B cell (primary cell): ENCODE measurements at regions not wholly inside any gene's neighbourhood (a gene's known extent, or its start where the extent isn't known, plus 50 kb on each side); places are given as distances from the start of the nearest gene placed in this dataset.

ENCODE experiments used
- ATAC-seq: fragments of 200-7000 bp; cut with Tn5 transposase; one replicate; pipeline ENCODE4 v1.10.0; 2021; ENCODE audit warnings: low read depth, mild to moderate bottlenecking, moderate number of reproducible peaks, moderate library complexity
- CTCF ChIA-PET: fragments of 350-600 bp; sonication (Branson Sonifier 250); formaldehyde crosslinking; loops from one replicate; lab custom pipeline; 2021; ENCODE audit warnings: antibody characterized with exemption, inconsistent platforms; lab: Charles Lee
- POLR2A ChIA-PET: fragments of 350-600 bp; sonication (Branson Sonifier 250); formaldehyde crosslinking; loops from one replicate; lab custom pipeline; 2021; ENCODE audit warnings: antibody characterized with exemption; lab: Charles Lee
- DNase-seq: peaks from one replicate; pipeline ENCODE4 v3.0.0; 2013
- H2AFZ ChIP-seq: 2 replicates; pipeline ENCODE4 v1.6.1; 2012; ENCODE audit warnings: mild to moderate bottlenecking, low read depth, low read length; ENCODE audit not compliant: insufficient read depth, poor library complexity, severe bottlenecking
- H3K27ac ChIP-seq, 2 donors: 1 replicate in 1 of 2; 2 replicates in 1 of 2; pipeline ENCODE4 v1.5.1; 2012 to 2013; ENCODE audit warnings: low read length in 2 of 2, mild to moderate bottlenecking in 2 of 2, moderate library complexity in 1 of 2
- H3K27me3 ChIP-seq, 4 experiments: fragments of 200-600 bp in 1 of 4; sonication (generic) in 1 of 4; replicated peaks in 1 of 4; 1 replicate in 2 of 4; 2 replicates in 2 of 4; pipeline versions ENCODE4 v1.6.1 to v1.7.0; 2013 to 2016; ENCODE audit warnings: low read length in 3 of 4, mild to moderate bottlenecking in 2 of 4, mixed read lengths in 1 of 4, moderate library complexity in 1 of 4; ENCODE audit not compliant: insufficient read depth in 4 of 4, control insufficient read depth in 3 of 4; ENCODE audit errors: control extremely low read depth in 1 of 4
- H3K36me3 ChIP-seq, 2 experiments: replicated peaks in 1 of 2; 1 replicate in 1 of 2; 2 replicates in 1 of 2; pipeline versions ENCODE4 v1.6.1 to v1.7.1; 2013; ENCODE audit warnings: low read length in 1 of 2; ENCODE audit not compliant: insufficient read depth in 2 of 2, control insufficient read depth in 1 of 2; ENCODE audit errors: control extremely low read depth in 1 of 2, extremely low read depth in 1 of 2
- H3K4me1 ChIP-seq, 2 donors: fragments of 200-600 bp in 1 of 2; sonication (generic) in 1 of 2; 1 replicate in 1 of 2; 2 replicates in 1 of 2; pipeline versions ENCODE4 v1.5.1 to v1.6.1; 2013 to 2017; ENCODE audit warnings: low read length in 2 of 2; ENCODE audit not compliant: control insufficient read depth in 2 of 2, insufficient read depth in 2 of 2
- H3K4me2 ChIP-seq: replicated peaks from 2 replicates; pipeline ENCODE3; 2012; ENCODE audit warnings: mild to moderate bottlenecking, low read depth, low read length; ENCODE audit not compliant: poor library complexity, severe bottlenecking
- H3K4me3 ChIP-seq, 5 experiments: fragments of 200-600 bp in 1 of 5; sonication (generic) in 1 of 5; 1 replicate in 3 of 5; 2 replicates in 2 of 5; pipeline versions ENCODE4 v1.5.1 to v1.7.0; 2011 to 2016; ENCODE audit warnings: low read length in 4 of 5, mild to moderate bottlenecking in 4 of 5, low read depth in 2 of 5, control low read depth in 1 of 5, moderate library complexity in 1 of 5; ENCODE audit not compliant: insufficient read depth in 1 of 5; ENCODE audit errors: control extremely low read depth in 1 of 5, extremely low read depth in 1 of 5
- H3K79me2 ChIP-seq: fragments of 200-600 bp; sonication (generic); one replicate; pipeline ENCODE4 v1.6.0; 2016; ENCODE audit warnings: low read length; ENCODE audit not compliant: control insufficient read depth, insufficient read depth
- H3K9ac ChIP-seq: fragments of 200-600 bp; sonication (generic); 2 replicates; pipeline ENCODE4 v1.6.1; 2017; ENCODE audit warnings: mild to moderate bottlenecking, low read length, moderate library complexity
- H3K9me3 ChIP-seq, 3 donors: one replicate each; pipeline versions ENCODE4 v1.6.1 to v1.7.1; 2013; ENCODE audit warnings: low read length in 2 of 3; ENCODE audit not compliant: control insufficient read depth in 2 of 3, insufficient read depth in 1 of 3; ENCODE audit errors: control extremely low read depth in 1 of 3
- H4K20me1 ChIP-seq: 2 replicates; pipeline ENCODE4 v1.6.0; 2012; ENCODE audit warnings: mild to moderate bottlenecking, low read length; ENCODE audit not compliant: insufficient read depth, control insufficient read depth, poor library complexity, severe bottlenecking
- H3K27ac Mint-ChIP-seq: one replicate; pipeline ENCODE4 v1.8.0; 2021; ENCODE audit warnings: mixed read lengths
- H3K27me3 Mint-ChIP-seq: one replicate; pipeline ENCODE4 v1.8.0; 2021; ENCODE audit warnings: mixed read lengths
- H3K4me1 Mint-ChIP-seq: one replicate; pipeline ENCODE4 v1.8.0; 2021; ENCODE audit warnings: mixed read lengths
- H3K4me3 Mint-ChIP-seq: one replicate; pipeline ENCODE4 v1.8.0; 2021; ENCODE audit warnings: mixed read lengths
- H3K9me3 Mint-ChIP-seq: one replicate; pipeline ENCODE4 v1.8.0; 2022; ENCODE audit warnings: mixed read lengths; ENCODE audit not compliant: insufficient read depth
- EZH2 ChIP-seq: IDR thresholded peaks from 2 replicates; pipeline ENCODE4 v1.6.1; 2012; ENCODE audit warnings: borderline replicate concordance, low read depth, mild to moderate bottlenecking, moderate library complexity, low read length; ENCODE audit not compliant: insufficient read depth, poor library complexity, severe bottlenecking
- WGBS: methylation state at CpG from one replicate; pipeline ENCODE4 v1.1.5; 2013; ENCODE audit warnings: missing lambda C conversion rate; ENCODE audit not compliant: insufficient coverage; 5-methylcytosine and 5-hydroxymethylcytosine counted together
- intact Hi-C: fragments of 100-400 bp; cut with micrococcal nuclease; formaldehyde crosslinking; loops from one replicate; pipeline ENCODE4 v1.10.0; 2022
- TF ChIP-seq, protein P1 (sequence below): fragments of 200-600 bp; IDR thresholded peaks from one replicate; pipeline ENCODE4 v1.8.0; 2022; ENCODE audit warnings: antibody characterized with exemption, mild to moderate bottlenecking

GRCh38 chr4:8772499-8773123 is 99.0 kb downstream of the HMX1 start:
- no peaks in the 10 kb centered on the region for H3K4me1 ChIP-seq
- POLR2A ChIA-PET = no interaction called here
- Mint-ChIP-seq H3K27ac (no peak overlapping the region), H3K27me3 (no peaks in the 10 kb centered on the region), H3K4me1 (no peaks in the 10 kb centered on the region), H3K4me3 (no peak overlapping the region), H3K9me3 (no peaks in the 10 kb centered on the region)
- ATAC-seq (no peak), DNase-seq (no peak)
- peaks cover 0 to 7% (median 0%) of the 10 kb centered on the region in 3 donors for H3K9me3 ChIP-seq
- no peak overlapping the region for H3K4me2 ChIP-seq
- H3K27ac ChIP-seq = no peak overlapping the region
- no peak overlapping the region for H2AFZ ChIP-seq
- H3K9ac ChIP-seq = no peak overlapping the region
- no peaks in the 10 kb centered on the region for H3K27me3 ChIP-seq
- 91% methylated on average over 9 of the region's 14 CpGs for WGBS
- H3K4me3 ChIP-seq = no peak overlapping the region
- H3K36me3 ChIP-seq = no peaks in the 10 kb centered on the region
- H3K79me2 ChIP-seq = no peaks in the 10 kb centered on the region
- CTCF ChIA-PET = no interaction called here
- no peaks in the 10 kb centered on the region for H4K20me1 ChIP-seq
- intact Hi-C loops = no loop called here
- no peak for TF ChIP-seq EZH2
- TF ChIP-seq, protein P1, sequence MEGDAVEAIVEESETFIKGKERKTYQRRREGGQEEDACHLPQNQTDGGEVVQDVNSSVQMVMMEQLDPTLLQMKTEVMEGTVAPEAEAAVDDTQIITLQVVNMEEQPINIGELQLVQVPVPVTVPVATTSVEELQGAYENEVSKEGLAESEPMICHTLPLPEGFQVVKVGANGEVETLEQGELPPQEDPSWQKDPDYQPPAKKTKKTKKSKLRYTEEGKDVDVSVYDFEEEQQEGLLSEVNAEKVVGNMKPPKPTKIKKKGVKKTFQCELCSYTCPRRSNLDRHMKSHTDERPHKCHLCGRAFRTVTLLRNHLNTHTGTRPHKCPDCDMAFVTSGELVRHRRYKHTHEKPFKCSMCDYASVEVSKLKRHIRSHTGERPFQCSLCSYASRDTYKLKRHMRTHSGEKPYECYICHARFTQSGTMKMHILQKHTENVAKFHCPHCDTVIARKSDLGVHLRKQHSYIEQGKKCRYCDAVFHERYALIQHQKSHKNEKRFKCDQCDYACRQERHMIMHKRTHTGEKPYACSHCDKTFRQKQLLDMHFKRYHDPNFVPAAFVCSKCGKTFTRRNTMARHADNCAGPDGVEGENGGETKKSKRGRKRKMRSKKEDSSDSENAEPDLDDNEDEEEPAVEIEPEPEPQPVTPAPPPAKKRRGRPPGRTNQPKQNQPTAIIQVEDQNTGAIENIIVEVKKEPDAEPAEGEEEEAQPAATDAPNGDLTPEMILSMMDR = no peak

GRCh38 chr4:8771666-8772065 is 100.0 kb downstream of the HMX1 start:
- DNase-seq = no peak
- WGBS = 100% methylated on average over 3 of the region's 10 CpGs
- H3K9ac ChIP-seq = no peak overlapping the region
- no peaks in the 10 kb centered on the region for H3K27me3 Mint-ChIP-seq
- peaks cover 0 to 5% (median 0%) of the 10 kb centered on the region in 3 donors for H3K9me3 ChIP-seq
- TF ChIP-seq, protein P1 = no peak
- TF ChIP-seq EZH2 = no peak
- ChIA-PET CTCF (no interaction called here), POLR2A (no interaction called here)
- no peaks in the 10 kb centered on the region for H3K27me3 ChIP-seq
- H3K9me3 Mint-ChIP-seq = no peaks in the 10 kb centered on the region
- no peak for ATAC-seq
- no peaks in the 10 kb centered on the region for H3K4me1 ChIP-seq
- no peaks in the 10 kb centered on the region for H3K4me1 Mint-ChIP-seq
- H3K36me3 ChIP-seq = no peaks in the 10 kb centered on the region
- no peak overlapping the region for H2AFZ ChIP-seq
- H3K27ac ChIP-seq = no peak overlapping the region
- no peak overlapping the region for H3K4me3 ChIP-seq
- no peak overlapping the region for H3K27ac Mint-ChIP-seq
- no peaks in the 10 kb centered on the region for H4K20me1 ChIP-seq
- H3K4me2 ChIP-seq = no peak overlapping the region
- no peak overlapping the region for H3K4me3 Mint-ChIP-seq
- no peaks in the 10 kb centered on the region for H3K79me2 ChIP-seq
- intact Hi-C loops = no loop called here
